ENCODE measurements at regions not wholly inside any gene's neighbourhood (a gene's known extent, or its start where the extent isn't known, plus 50 kb on each side); places are given as distances from the start of the nearest gene placed in this dataset.

DNA sequence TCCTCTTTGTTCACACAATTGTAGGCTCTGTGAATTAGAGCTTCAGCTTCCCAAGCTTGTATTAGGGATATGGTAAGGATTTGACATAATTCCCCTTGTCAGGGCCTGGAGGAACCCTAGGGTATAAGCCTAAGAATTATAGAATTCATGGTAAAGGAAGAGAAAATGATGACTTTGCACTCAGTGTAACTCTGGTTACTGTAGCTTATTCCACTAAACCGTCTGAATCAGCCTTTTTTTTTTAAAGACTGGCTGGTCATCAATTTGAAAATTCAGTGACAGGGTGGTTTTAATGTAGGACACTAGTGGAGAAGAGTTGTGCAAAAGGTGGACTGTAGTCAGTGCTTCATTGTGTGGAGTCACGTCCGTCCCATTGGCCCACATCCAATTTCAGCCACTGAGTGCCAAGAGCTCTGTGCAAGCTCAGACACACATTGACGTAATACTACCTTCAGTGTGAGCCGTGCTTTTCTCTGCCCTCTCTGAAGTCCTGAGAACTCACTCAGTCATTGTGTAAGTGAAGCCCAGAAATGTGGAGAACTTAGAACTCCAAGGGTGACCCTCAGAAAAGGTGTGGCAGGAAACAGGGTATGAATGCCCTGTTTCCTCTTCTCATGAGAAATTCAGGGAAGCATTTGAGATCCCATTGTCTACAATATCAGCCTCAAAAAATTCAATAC, 449.8 kb downstream of the C4orf33 start:
- no peak for DNase-seq (ENCODE audit: low read depth)

- DNase-seq (ENCODE audit: low read depth), result no peak
Observed at GRCh38 chr4:129546531-129546930, 450.6 kb downstream of the C4orf33 start.

DNA sequence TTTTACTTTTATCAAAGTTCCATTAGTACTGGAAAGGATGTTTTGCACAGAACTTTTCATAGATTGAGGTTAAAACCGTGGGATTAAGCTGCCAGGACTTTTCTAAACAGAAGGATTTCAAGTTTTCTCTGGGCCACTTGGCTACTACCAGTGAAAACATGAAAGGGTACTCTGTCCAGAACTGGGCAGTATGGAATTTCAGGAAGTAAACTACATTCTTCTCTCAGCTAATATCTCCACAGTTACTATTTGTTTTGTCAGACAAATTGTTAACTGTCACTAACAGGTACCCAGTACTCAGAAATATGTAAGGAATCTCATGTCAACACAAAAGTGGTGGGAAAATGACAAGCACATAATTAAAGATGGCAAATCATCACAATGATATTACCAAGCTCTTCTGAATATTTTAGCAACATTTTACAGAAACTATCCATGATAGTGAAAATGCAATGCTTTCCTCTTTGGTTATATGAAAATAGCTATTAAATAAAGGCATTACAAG, 454.4 kb downstream of the C4orf33 start:
- no peak for DNase-seq (ENCODE audit: low read depth)

DNA sequence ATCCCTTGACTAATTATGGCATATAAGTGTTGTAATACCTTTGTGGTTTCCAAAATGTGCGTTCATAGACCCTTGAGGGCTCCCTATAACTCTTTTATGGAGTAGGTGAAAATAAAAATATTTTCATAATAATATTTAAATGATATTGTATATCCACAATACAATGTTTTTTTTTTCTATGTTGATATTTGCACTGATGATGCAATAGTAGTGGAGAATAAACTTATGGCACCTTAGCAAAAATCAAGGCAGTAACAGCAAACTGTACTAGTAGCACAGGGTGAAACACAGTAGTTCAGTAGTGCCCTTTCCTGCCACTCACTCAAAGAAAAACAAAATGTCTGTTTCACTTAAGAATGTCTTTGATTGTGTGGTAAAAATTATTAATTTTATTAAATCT, 465.3 kb downstream of the C4orf33 start:
- DNase-seq (ENCODE audit: low read depth), result no peak

- DNase-seq (ENCODE audit: low read depth), result no peak
Observed at GRCh38 chr4:129561886-129562671, 466.1 kb downstream of the C4orf33 start.

- no peak for DNase-seq (ENCODE audit: low read depth)
Observed at GRCh38 chr4:129565214-129565613, 469.3 kb downstream of the C4orf33 start.

DNA sequence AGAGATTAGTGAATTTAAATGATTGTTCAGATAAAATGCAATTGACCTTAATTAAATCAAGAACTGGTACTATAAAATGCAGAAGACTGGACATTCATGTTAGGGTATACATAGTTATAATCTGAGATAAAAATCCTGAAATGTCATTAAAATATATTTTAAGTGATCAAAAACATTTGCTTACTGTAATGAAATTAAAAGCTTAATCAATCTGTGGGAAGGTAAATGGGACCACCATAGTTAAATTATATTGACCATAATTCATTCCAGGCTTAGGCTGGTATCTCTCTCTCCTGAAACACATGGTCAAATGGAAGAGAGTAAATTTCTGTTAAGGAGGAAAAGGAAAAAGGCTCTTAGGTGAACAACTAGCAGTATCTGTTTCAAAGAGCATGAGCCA, 474.4 kb downstream of the C4orf33 start:
- no peak for DNase-seq (ENCODE audit: low read depth)

GRCh38 chr4:129578336-129578735, 482.4 kb downstream of the C4orf33 start:
- no peak for DNase-seq (ENCODE audit: low read depth)

- DNase-seq (ENCODE audit: low read depth), result no peak
Observed at GRCh38 chr4:129581305-129581704, 485.4 kb downstream of the C4orf33 start.

DNA sequence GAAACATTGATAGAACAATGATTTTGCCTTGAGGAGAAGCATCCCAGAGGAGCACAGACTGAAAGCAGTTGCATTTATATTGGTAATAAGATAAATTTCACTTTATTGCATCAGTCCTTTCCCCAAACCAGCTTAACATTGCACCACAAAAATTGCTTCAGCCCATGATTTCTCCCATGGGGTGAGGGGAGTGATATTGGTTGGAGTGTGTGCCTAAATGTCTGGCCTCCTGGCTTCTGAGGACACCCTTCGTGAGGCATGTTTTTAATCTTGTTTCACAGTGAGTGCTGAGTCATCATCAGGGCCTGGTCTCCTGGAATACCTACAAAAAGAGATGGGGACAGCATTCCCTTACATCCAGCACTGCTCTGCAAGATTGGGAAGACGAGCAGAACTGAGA, 487.9 kb downstream of the C4orf33 start:
- DNase-seq (ENCODE audit: low read depth), result no peak

- DNase-seq (ENCODE audit: low read depth), result no peak
Observed at GRCh38 chr4:129598582-129598981, 502.6 kb downstream of the C4orf33 start.

DNA sequence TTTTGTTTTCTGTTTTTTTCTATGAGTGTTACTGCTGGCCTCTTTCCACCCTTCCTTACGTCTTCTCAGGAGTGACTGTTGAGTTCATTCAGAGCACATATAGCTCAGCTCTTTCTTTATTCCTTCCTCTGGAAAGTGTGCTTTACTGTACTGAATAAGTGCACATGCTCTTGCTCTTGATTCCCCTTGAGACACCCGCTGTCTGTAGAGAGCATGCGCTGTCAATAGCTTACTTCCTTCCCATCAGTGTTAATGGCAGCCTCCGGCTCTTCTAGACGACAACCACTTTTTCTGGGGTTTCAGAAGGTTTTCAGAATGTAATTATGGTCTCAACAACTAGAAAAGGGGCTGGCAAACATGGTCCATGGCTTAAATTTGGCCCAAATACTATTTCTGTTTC, 504.9 kb downstream of the C4orf33 start:
- DNase-seq (ENCODE audit: low read depth), result no peak

- no peak for DNase-seq (ENCODE audit: low read depth)
Observed at GRCh38 chr4:129602447-129602846, 506.5 kb downstream of the C4orf33 start.

DNA sequence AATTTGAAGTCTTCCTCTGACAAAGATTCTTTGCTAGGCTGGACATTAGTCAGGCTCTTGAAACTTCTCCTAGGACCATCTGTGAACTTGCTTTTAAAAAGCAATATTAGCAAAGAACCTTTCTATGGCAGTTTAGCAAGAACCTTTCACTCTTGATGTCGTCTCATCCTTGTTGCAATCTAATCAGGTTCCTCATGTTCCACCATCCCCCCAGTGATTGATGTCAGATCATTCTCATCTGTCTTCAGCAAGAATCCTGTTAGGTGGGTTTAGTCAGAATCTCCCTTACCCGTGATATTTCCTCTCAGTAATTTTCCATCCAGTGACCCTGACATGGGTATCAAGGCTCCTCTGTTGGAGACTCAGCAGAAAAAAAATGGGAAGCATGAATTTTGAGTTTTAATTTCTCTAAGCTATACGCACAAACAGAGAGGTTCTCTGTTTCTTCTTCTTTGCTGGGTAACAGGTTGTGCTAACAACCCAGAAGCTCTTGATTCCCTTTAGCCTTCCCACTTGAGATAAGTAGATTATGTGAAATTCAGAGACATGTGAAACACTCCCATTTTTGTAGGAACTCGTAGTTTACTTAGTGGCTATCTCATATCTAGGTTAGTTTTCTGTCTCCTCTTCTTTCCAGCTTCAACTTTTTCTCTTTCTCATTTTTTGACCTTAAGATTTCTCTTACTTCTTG, 507.4 kb downstream of the C4orf33 start:
- no peak for DNase-seq (ENCODE audit: low read depth)

- DNase-seq (ENCODE audit: low read depth), result no peak
Observed at GRCh38 chr4:129604632-129605255, 508.8 kb downstream of the C4orf33 start.

GRCh38 chr4:129614611-129615010, 518.7 kb downstream of the C4orf33 start:
- DNase-seq (ENCODE audit: low read depth), result no peak

- DNase-seq (ENCODE audit: low read depth), result no peak
Observed at GRCh38 chr4:129622566-129622965, 526.6 kb downstream of the C4orf33 start.

DNA sequence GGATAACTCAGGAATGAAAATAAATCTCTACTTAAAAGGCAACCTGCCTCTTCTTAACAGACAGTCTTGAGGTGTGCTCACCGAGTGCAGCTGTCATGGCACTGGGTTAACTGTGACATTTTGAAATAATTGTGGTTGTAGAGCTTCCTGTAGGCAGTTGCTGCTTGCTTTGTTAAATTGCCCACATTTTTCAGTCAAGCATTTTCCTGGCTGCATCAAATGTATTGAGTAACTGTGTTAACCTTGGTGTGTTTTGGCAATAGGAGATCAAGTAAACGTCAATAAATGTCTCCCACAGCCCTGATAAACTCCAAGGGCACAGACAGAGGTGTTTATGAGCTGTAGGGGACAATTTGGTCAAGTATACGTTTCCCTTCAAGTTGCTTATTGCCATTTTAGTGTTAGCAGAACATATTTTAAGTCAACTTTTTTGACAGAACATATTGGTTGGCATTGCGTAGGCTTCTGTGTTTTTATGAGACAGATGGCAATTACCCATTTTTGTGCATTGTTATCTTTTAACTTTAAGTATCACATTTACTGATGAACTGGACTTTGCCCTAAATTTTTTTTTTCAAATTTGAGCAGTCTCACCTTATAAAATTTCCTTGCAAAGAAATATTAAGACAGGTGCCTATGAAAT, 527.4 kb downstream of the C4orf33 start:
- DNase-seq (ENCODE audit: low read depth), result no peak

DNA sequence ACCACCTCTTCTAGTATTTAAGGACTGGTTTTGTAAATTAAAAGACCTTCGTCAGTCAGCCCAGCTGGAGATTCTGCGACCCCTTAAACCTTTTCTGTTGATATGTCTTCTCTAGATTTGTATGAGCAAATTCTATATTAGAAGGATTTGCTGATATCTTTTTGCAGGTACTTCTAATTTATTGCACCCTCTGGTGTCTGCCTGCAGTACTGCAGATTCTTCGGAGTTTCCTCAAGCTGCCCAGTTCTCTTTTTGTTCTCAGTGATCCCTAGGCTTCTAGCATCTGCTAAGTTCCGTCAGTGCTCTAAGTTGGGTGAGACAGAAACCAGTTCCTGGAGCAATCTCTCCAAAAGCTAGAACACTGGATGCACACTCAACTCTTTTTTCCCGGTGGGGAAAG, 545.2 kb downstream of the C4orf33 start:
- peak; percentile 15 for DNase-seq (ENCODE audit: low read depth)

GRCh38 chr4:129645461-129645860, 549.5 kb downstream of the C4orf33 start:
- DNase-seq (ENCODE audit: low read depth), result no peak

DNA sequence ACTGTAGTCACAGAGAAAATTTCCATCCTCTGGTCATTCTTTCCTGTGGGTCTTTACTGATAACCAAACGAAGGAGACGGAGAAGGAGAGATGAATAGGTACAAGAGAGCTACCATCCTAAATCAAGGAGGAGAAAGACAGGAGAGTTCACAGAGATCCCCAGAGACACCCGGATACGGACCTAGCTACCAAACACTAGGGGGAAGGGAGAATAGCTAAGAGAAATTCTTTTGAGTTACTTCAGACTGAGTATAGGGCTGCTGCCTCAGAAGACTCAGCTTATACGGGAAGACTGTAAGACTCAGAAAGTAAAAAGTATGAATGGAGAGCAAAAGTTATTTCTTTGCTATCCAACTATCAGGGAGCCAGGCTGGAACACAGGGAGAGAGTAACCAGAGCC, 572.1 kb downstream of the C4orf33 start:
- no peak for DNase-seq (ENCODE audit: low read depth)

- DNase-seq (ENCODE audit: low read depth), result no peak
Observed at GRCh38 chr4:129672941-129673340, 577.0 kb downstream of the C4orf33 start.
